Hepatocyte (in vitro differentiated cells): ENCODE measurements at regions not wholly inside any gene's neighbourhood (a gene's known extent, or its start where the extent isn't known, plus 50 kb on each side); places are given as distances from the start of the nearest gene placed in this dataset.

ENCODE experiments used
- DNase-seq: peaks from one replicate; pipeline ENCODE4 v3.0.0-alpha.2; 2016; ENCODE audit warnings: low spot score
- H2AFZ ChIP-seq: fragments of 200-600 bp; sonication (generic); 2 replicates; pipeline ENCODE4 v1.6.0; 2016; ENCODE audit warnings: antibody characterized with exemption, mild to moderate bottlenecking
- H3K27ac ChIP-seq: fragments of 200-600 bp; sonication (generic); 2 replicates; pipeline ENCODE4 v1.5.1; 2016; ENCODE audit warnings: mild to moderate bottlenecking
- H3K27me3 ChIP-seq: fragments of 200-600 bp; sonication (generic); 2 replicates; pipeline ENCODE4 v1.6.1; 2016
- H3K36me3 ChIP-seq: fragments of 200-600 bp; sonication (generic); replicated peaks from 2 replicates; pipeline ENCODE4 v1.5.1; 2016; ENCODE audit warnings: low read depth; ENCODE audit not compliant: insufficient read depth
- H3K4me1 ChIP-seq: fragments of 200-600 bp; sonication (generic); 2 replicates; pipeline ENCODE4 v1.5.1; 2016; ENCODE audit warnings: mild to moderate bottlenecking, moderate library complexity; ENCODE audit not compliant: insufficient read depth
- H3K4me2 ChIP-seq: fragments of 200-600 bp; sonication (generic); 2 replicates; pipeline ENCODE4 v1.6.0; 2016
- H3K4me3 ChIP-seq: fragments of 200-600 bp; sonication (generic); 2 replicates; pipeline ENCODE4 v1.5.1; 2016; ENCODE audit warnings: mild to moderate bottlenecking
- H3K79me2 ChIP-seq: fragments of 200-600 bp; sonication (generic); 2 replicates; pipeline ENCODE4 v1.6.0; 2017; ENCODE audit warnings: mild to moderate bottlenecking
- H3K9me2 ChIP-seq: fragments of 200-600 bp; sonication (generic); replicated peaks from 2 replicates; pipeline ENCODE4 v1.6.0; 2017; ENCODE audit warnings: mild to moderate bottlenecking; ENCODE audit not compliant: insufficient read depth
- H3K9me3 ChIP-seq: fragments of 200-600 bp; sonication (generic); 2 replicates; pipeline ENCODE4 v1.5.1; 2016; ENCODE audit warnings: low read depth, mild to moderate bottlenecking
- H4K20me1 ChIP-seq: fragments of 200-600 bp; sonication (generic); 2 replicates; pipeline ENCODE4 v1.6.0; 2016; ENCODE audit warnings: mild to moderate bottlenecking; ENCODE audit not compliant: insufficient read depth, poor library complexity, severe bottlenecking
- CTCF ChIP-seq: fragments of 200-600 bp; sonication (generic); IDR thresholded peaks from 2 replicates; pipeline ENCODE4 v1.5.1; 2016; ENCODE audit warnings: antibody characterized with exemption, mild to moderate bottlenecking; ENCODE audit not compliant: poor library complexity
- EZH2 ChIP-seq: fragments of 200-600 bp; sonication (generic); IDR thresholded peaks from 2 replicates; pipeline ENCODE4 v1.6.1; 2016; ENCODE audit warnings: antibody characterized with exemption, mild to moderate bottlenecking, borderline replicate concordance
- EZH2phosphoT487 ChIP-seq: fragments of 200-600 bp; sonication (generic); IDR thresholded peaks from one replicate; pipeline ENCODE4 v1.6.1; 2018; ENCODE audit warnings: antibody characterized with exemption, mild to moderate bottlenecking, low read depth, moderate library complexity; ENCODE audit not compliant: unreplicated experiment, severe bottlenecking
- WGBS: methylation state at CpG from one replicate; pipeline ENCODE4 v1.1.6; 2016; ENCODE audit warnings: low lambda C conversion rate; ENCODE audit errors: missing lambda C conversion rate; 5-methylcytosine and 5-hydroxymethylcytosine counted together

GRCh38 chr20:7806831-7807230 lies 133.4 kb downstream of the HAO1 start:
- Histone ChIP-seq H3K9me3 (no peaks in the 10 kb centered on the region), H3K36me3 (no peaks in the 10 kb centered on the region), H2AFZ (no peak overlapping the region), H4K20me1 (no peaks in the 10 kb centered on the region), H3K27ac (no peak overlapping the region), H3K79me2 (no peaks in the 10 kb centered on the region), H3K4me1 (no peaks in the 10 kb centered on the region), H3K4me3 (no peak overlapping the region), H3K27me3 (no peaks in the 10 kb centered on the region), H3K4me2 (no peak overlapping the region), H3K9me2 (no peaks in the 10 kb centered on the region)
- DNase-seq = no peak
- WGBS = 92% methylated on average over 4 of the region's 4 CpGs
- TF ChIP-seq EZH2 (no peak), CTCF (no peak), EZH2phosphoT487 (no peak)

- 97% methylated on average over 1 of the region's 1 CpG for WGBS
- Histone ChIP-seq H3K4me3 (no peak overlapping the region), H3K9me2 (no peaks in the 10 kb centered on the region), H3K4me1 (no peaks in the 10 kb centered on the region), H3K4me2 (no peak overlapping the region), H3K9me3 (no peaks in the 10 kb centered on the region), H3K27me3 (no peaks in the 10 kb centered on the region), H3K79me2 (no peaks in the 10 kb centered on the region), H3K27ac (no peak overlapping the region), H3K36me3 (no peaks in the 10 kb centered on the region), H4K20me1 (no peaks in the 10 kb centered on the region), H2AFZ (no peak overlapping the region)
- TF ChIP-seq EZH2 (no peak), EZH2phosphoT487 (no peak), CTCF (no peak)
- DNase-seq = no peak
Observed at GRCh38 chr20:7817286-7817685, 123.0 kb downstream of the HAO1 start.

GRCh38 chr20:7818477-7818876 lies 121.8 kb downstream of the HAO1 start:
- no peaks in the 10 kb centered on the region for H3K9me2 ChIP-seq
- no peaks in the 10 kb centered on the region for H3K27me3 ChIP-seq
- H3K79me2 ChIP-seq = no peaks in the 10 kb centered on the region
- no peak overlapping the region for H3K4me3 ChIP-seq
- H3K36me3 ChIP-seq = no peaks in the 10 kb centered on the region
- H3K9me3 ChIP-seq = no peaks in the 10 kb centered on the region
- H2AFZ ChIP-seq = no peak overlapping the region
- H3K4me1 ChIP-seq = no peaks in the 10 kb centered on the region
- WGBS = 100% methylated on average over 1 of the region's 1 CpG
- no peak for DNase-seq
- TF ChIP-seq EZH2 (no peak), EZH2phosphoT487 (no peak), CTCF (no peak)
- H3K4me2 ChIP-seq = no peak overlapping the region
- no peaks in the 10 kb centered on the region for H4K20me1 ChIP-seq
- H3K27ac ChIP-seq = no peak overlapping the region

- Histone ChIP-seq H3K4me3 (no peak overlapping the region), H3K36me3 (no peaks in the 10 kb centered on the region), H3K27ac (no peak overlapping the region)
Observed at GRCh38 chr20:7820897-7821296, 119.4 kb downstream of the HAO1 start.

More at GRCh38 chr20:7820897-7821296, 119.4 kb downstream of the HAO1 start:
- Histone ChIP-seq H3K79me2 (no peaks in the 10 kb centered on the region), H3K4me2 (no peak overlapping the region), H2AFZ (no peak overlapping the region), H3K27me3 (no peaks in the 10 kb centered on the region), H3K9me3 (no peaks in the 10 kb centered on the region), H3K4me1 (no peaks in the 10 kb centered on the region), H3K9me2 (no peaks in the 10 kb centered on the region), H4K20me1 (no peaks in the 10 kb centered on the region)
- no peak for TF ChIP-seq EZH2phosphoT487
- TF ChIP-seq CTCF = no peak
- no peak for TF ChIP-seq EZH2
- no peak for DNase-seq
- WGBS = 86% methylated on average over 4 of the region's 4 CpGs
